ENCODE measurements at regions not wholly inside any gene's neighbourhood (a gene's known extent, or its start where the extent isn't known, plus 50 kb on each side); places are given as distances from the start of the nearest gene placed in this dataset.

GRCh38 chr3:168152149-168152548 lies 56.4 kb upstream of the GOLIM4 start:
- DNase-seq (ENCODE audit: low read depth) = no peak

Data from HS-5 (cell line).